K562 (cell line): ENCODE measurements at regions not wholly inside any gene's neighbourhood (a gene's known extent, or its start where the extent isn't known, plus 50 kb on each side); places are given as distances from the start of the nearest gene placed in this dataset.

Source experiments
- ATAC-seq: fragments of 200-7000 bp; cut with Tn5 transposase; 3 replicates; pipeline ENCODE4 v1.9.1; 2020; ENCODE audit warnings: moderate library complexity
- BruUV-seq: library from RNA; stranded (reverse); fragments of 400-500 nt; replicated peaks from 2 replicates; lab custom pipeline; 2021; lab: Mats Ljungman, UMichigan
- CTCF ChIA-PET: fragments of 300-600 bp; formaldehyde crosslinking; extraction: SDS; loops from one replicate; lab custom pipeline; 2021; ENCODE audit warnings: low intra/inter-chr PET ratio; lab: Yijun Ruan, JAX
- POLR2A ChIA-PET: fragments of 300-600, 350-650 bp; sonication (Branson Sonifier 250); formaldehyde crosslinking; extraction: SDS; loops from one replicate; lab custom pipeline; 2021; ENCODE audit warnings: antibody characterized with exemption, inconsistent platforms; lab: Yijun Ruan, JAX
- DNase-seq, 4 experiments: peaks; one replicate each; pipeline versions ENCODE4 v3.0.0 to v3.0.0-alpha.2; 2011 to 2018; ENCODE audit warnings: low spot score in 3 of 4, mixed read lengths in 3 of 4; ENCODE audit errors: extremely low read depth in 1 of 4
- FAIRE-seq: peaks from 2 replicates; lab custom pipeline; 2011; peaks lifted over from hg19 to GRCh38; lab: Jason Lieb, UNC
- H2AFZ ChIP-seq: 2 replicates; pipeline ENCODE4 v1.6.0; 2011; ENCODE audit warnings: low read depth, low read length, control low read depth, inconsistent platforms
- H3K27ac ChIP-seq: fragments of 200-600 bp; 3 replicates; pipeline ENCODE4 v1.8.0; 2011; ENCODE audit warnings: low read depth, mild to moderate bottlenecking, control low read depth, inconsistent platforms, low read length, moderate library complexity, mixed read lengths; ENCODE audit errors: extremely low read depth
- H3K27me3 ChIP-seq, 2 experiments: fragments of 300-600 bp in 1 of 2; 2 replicates in 1 of 2; 3 replicates in 1 of 2; pipeline versions ENCODE4 v1.6.0 to v1.8.0; 2011; ENCODE audit warnings: inconsistent platforms in 2 of 2, low read length in 2 of 2, mild to moderate bottlenecking in 1 of 2, mixed read lengths in 1 of 2, moderate library complexity in 1 of 2; ENCODE audit not compliant: control insufficient read depth in 2 of 2, insufficient read depth in 2 of 2
- H3K36me3 ChIP-seq: fragments of 300-600 bp; 3 replicates; pipeline ENCODE4 v1.8.0; 2011; ENCODE audit warnings: mild to moderate bottlenecking, low read length, inconsistent platforms; ENCODE audit not compliant: control insufficient read depth, insufficient read depth
- H3K4me1 ChIP-seq, 2 experiments: fragments of 200-600 bp in 1 of 2; replicated peaks in 1 of 2; 2 replicates in 1 of 2; 3 replicates in 1 of 2; pipeline versions ENCODE4 v1.5.1 to v1.8.0; 2011; ENCODE audit warnings: inconsistent platforms in 2 of 2, low read length in 2 of 2, mild to moderate bottlenecking in 1 of 2, mixed read lengths in 1 of 2, moderate library complexity in 1 of 2; ENCODE audit not compliant: control insufficient read depth in 2 of 2, insufficient read depth in 2 of 2
- H3K4me2 ChIP-seq: 2 replicates; pipeline ENCODE4 v1.6.1; 2011; ENCODE audit warnings: low read length, control low read depth, inconsistent platforms, mixed read lengths; ENCODE audit not compliant: insufficient read depth
- H3K4me3 ChIP-seq: fragments of 200-600 bp; sonication (generic), shearing (Covaris generic); 2 replicates; pipeline ENCODE4 v1.5.1; 2016; ENCODE audit warnings: control low read depth, inconsistent platforms
- H3K79me2 ChIP-seq: fragments of 200-600 bp; 3 replicates; pipeline ENCODE4 v1.8.0; 2011; ENCODE audit warnings: low read length, inconsistent platforms; ENCODE audit not compliant: control insufficient read depth, insufficient read depth
- H3K9ac ChIP-seq, 2 experiments: 2 replicates each; pipeline versions ENCODE4 v1.6.0 to v1.6.1; 2011; ENCODE audit warnings: low read depth in 2 of 2, low read length in 2 of 2, control low read depth in 1 of 2, inconsistent platforms in 1 of 2, mild to moderate bottlenecking in 1 of 2, mixed read lengths in 1 of 2; ENCODE audit not compliant: insufficient read depth in 1 of 2
- H3K9me1 ChIP-seq: one replicate; pipeline ENCODE4 v1.6.0; 2011; ENCODE audit warnings: inconsistent platforms, mild to moderate bottlenecking, low read length, moderate library complexity; ENCODE audit not compliant: control insufficient read depth, insufficient read depth
- H3K9me3 ChIP-seq: replicated peaks from 2 replicates; pipeline ENCODE4 v1.5.1; 2011; ENCODE audit warnings: low read depth, low read length, inconsistent platforms; ENCODE audit not compliant: control insufficient read depth, insufficient read depth
- H4K20me1 ChIP-seq: replicated peaks from 2 replicates; pipeline ENCODE4 v1.6.1; 2011; ENCODE audit warnings: low read length, inconsistent platforms, mixed read lengths; ENCODE audit not compliant: control insufficient read depth, insufficient read depth
- CEBPZ ChIP-seq: fragments of 150-350 bp; IDR thresholded peaks from 2 replicates; pipeline ENCODE4 v1.6.1; 2014; ENCODE audit warnings: low read depth, mild to moderate bottlenecking, low read length, borderline replicate concordance
- EGR1 ChIP-seq: fragments of 450-650 bp; conservative IDR thresholded peaks from 2 replicates; pipeline ENCODE4 v1.6.1; 2017; ENCODE audit warnings: mild to moderate bottlenecking
- FOSL1 ChIP-seq: fragments of 200-800 bp; sonication (Bioruptor generic); conservative IDR thresholded peaks from 2 replicates; pipeline ENCODE4 v1.6.1; 2016; ENCODE audit warnings: missing genetic modification characterization, missing compliant biosample characterization
- FOXM1 ChIP-seq, 2 experiments: fragments of 450-650 bp in 1 of 2; sonication (generic) in 1 of 2; formaldehyde crosslinking in 1 of 2; IDR thresholded peaks; 2 replicates each; pipeline versions ENCODE4 v1.6.1 to v1.9.0; 2017 to 2022; ENCODE audit warnings: low read depth in 2 of 2, mild to moderate bottlenecking in 2 of 2, missing genetic modification reagents in 1 of 2, moderate library complexity in 1 of 2
- NR2C2 ChIP-seq, 2 experiments: fragments of 200-800 bp in 1 of 2; sonication (Bioruptor generic) in 1 of 2; sonication (generic) in 1 of 2; formaldehyde crosslinking in 1 of 2; IDR thresholded peaks; 2 replicates each; pipeline versions ENCODE4 v1.6.1 to v1.8.0; 2016 to 2022; ENCODE audit warnings: mild to moderate bottlenecking in 1 of 2, missing compliant biosample characterization in 1 of 2, missing genetic modification characterization in 1 of 2, missing genetic modification reagents in 1 of 2
- NRF1 ChIP-seq, 2 experiments: fragments of 450-650 bp; IDR thresholded peaks in 1 of 2; conservative IDR thresholded peaks in 1 of 2; 2 replicates each; pipeline ENCODE4 v1.6.1; 2014; ENCODE audit warnings: mild to moderate bottlenecking in 2 of 2
- RBBP5 ChIP-seq: fragments of 200-600 bp; sonication (generic); IDR thresholded peaks from 2 replicates; pipeline ENCODE4 v1.6.1; 2012; ENCODE audit warnings: borderline replicate concordance, mild to moderate bottlenecking, low read length, control low read depth, inconsistent platforms; ENCODE audit not compliant: insufficient read depth, poor library complexity, severe bottlenecking
- SFPQ ChIP-seq: fragments of 200-400 bp; formaldehyde crosslinking; IDR thresholded peaks from 2 replicates; pipeline ENCODE4 v1.6.1; 2017; ENCODE audit warnings: mild to moderate bottlenecking, low read depth, low read length, moderate library complexity
- SMAD4 ChIP-seq: fragments of 250-450 bp; sonication (Bioruptor Pico); conservative IDR thresholded peaks from 2 replicates; pipeline ENCODE4 v1.8.0; 2021; ENCODE audit warnings: inconsistent platforms, mild to moderate bottlenecking, moderate library complexity
- ZBED1 ChIP-seq: IDR thresholded peaks from 2 replicates; pipeline ENCODE4 v1.6.1; 2014
- ZNF274 ChIP-seq: IDR thresholded peaks from 2 replicates; pipeline ENCODE4 v1.6.1; 2011; ENCODE audit warnings: low read depth, mild to moderate bottlenecking, low read length, moderate library complexity, borderline replicate concordance
- in situ Hi-C: fragments of 300-500 bp; cut with MboI; formaldehyde crosslinking; loops from 4 replicates; pipeline ENCODE4 v1.15.0; 2018; ENCODE audit warnings: inconsistent platforms, mixed read lengths
- intact Hi-C: fragments of 100-400 bp; cut with micrococcal nuclease; formaldehyde crosslinking; loops from 2 replicates; pipeline ENCODE4 v1.14.2; 2022

- no peak for TF ChIP-seq CEBPZ
Measured at GRCh38 chr3:154981664-154982063, 98.5 kb upstream of the MME start (continued).

GRCh38 chr3:154981201-154981600 is 98.9 kb upstream of the MME start:
- Histone ChIP-seq H3K4me2 (no peak overlapping the region), H3K9me1 (no peaks in the 10 kb centered on the region), H3K4me1 (no peaks in the 10 kb centered on the region; a peak in 2 of 5 replicates), H3K36me3 (no peaks in the 10 kb centered on the region), H3K4me3 (no peak overlapping the region), H3K27me3 (no peaks in the 10 kb centered on the region), H4K20me1 (no peaks in the 10 kb centered on the region), H3K9me3 (no peaks in the 10 kb centered on the region), H3K9ac (no peak overlapping the region), H2AFZ (no peak overlapping the region), H3K79me2 (no peaks in the 10 kb centered on the region), H3K27ac (no peak overlapping the region)
- CTCF ChIA-PET = no interaction called here
- FAIRE-seq = no peak
- ATAC-seq = no peak
- in situ Hi-C loops (no loop called here), intact Hi-C loops (no loop called here)
- POLR2A ChIA-PET = no interaction called here
- no TSS peak for BruUV-seq
- DNase-seq = no peak
- TF ChIP-seq ZNF274 (no peak), FOSL1 (tag) (no peak), NR2C2 (CRISPR knock-in tag; IDR thresholded peaks at IDR 0.05) (no peak), NR2C2 (tag; IDR thresholded peaks at IDR 0.05) (no peak), FOXM1 (IDR thresholded peaks at IDR 0.05; ENCODE audit: low read depth) (no peak), FOXM1 (CRISPR knock-in tag; IDR thresholded peaks at IDR 0.05; ENCODE audit: low read depth) (no peak), EGR1 (no peak), NRF1 (conservative IDR thresholded peaks at IDR 0.05 in 1 of 2, IDR thresholded peaks at IDR 0.05 in 1 of 2) (no peak), SFPQ (no peak), RBBP5 (no peak), SMAD4 (CRISPR knock-in tag) (no peak), ZBED1 (no peak)
